ENCODE measurements at regions not wholly inside any gene's neighbourhood (a gene's known extent, or its start where the extent isn't known, plus 50 kb on each side); places are given as distances from the start of the nearest gene placed in this dataset.

- Histone ChIP-seq H2BK15ac (replicated peaks; ENCODE audit: low read depth) (no peak overlapping the region), H3K27ac (ENCODE audit: low read depth, low read length) (no peak overlapping the region), H4K8ac (ENCODE audit: low read depth, low read length) (no peak overlapping the region), H2BK120ac (ENCODE audit: low read depth, low read length) (no peak overlapping the region), H3K18ac (ENCODE audit: low read length) (no peak overlapping the region), H2BK5ac (ENCODE audit: low read length) (no peak overlapping the region), H3K9ac (ENCODE audit: low read length) (no peak overlapping the region), H3K79me2 (ENCODE audit: control insufficient read depth, insufficient read depth, low read length) (no peaks in the 10 kb centered on the region), H3K27me3 (ENCODE audit: insufficient read depth, low read length, poor library complexity) (no peaks in the 10 kb centered on the region), H3K4me1 (ENCODE audit: control insufficient read depth, low read depth, low read length) (no peaks in the 10 kb centered on the region), H3K23ac (ENCODE audit: low read length) (no peak overlapping the region), H4K5ac (ENCODE audit: low read length) (no peak overlapping the region), H3K36me3 (ENCODE audit: control insufficient read depth, insufficient read depth, low read length) (no peaks in the 10 kb centered on the region), H3K4me3 (ENCODE audit: low read length) (no peak overlapping the region), H3K79me1 (ENCODE audit: low read length) (no peaks in the 10 kb centered on the region), H3K56ac (ENCODE audit: low read length) (no peak overlapping the region), H3K4ac (ENCODE audit: low read depth, low read length) (no peak overlapping the region), H2AK5ac (ENCODE audit: low read length) (no peak overlapping the region), H3K4me2 (ENCODE audit: low read length) (no peak overlapping the region)
- WGBS (ENCODE audit: extremely low coverage, insufficient coverage, low lambda C conversion rate) = no CpG with 5 or more reads among the region's 3 CpGs
- DNase-seq = no peak
Observed at GRCh38 chr7:92939666-92940360, 103.4 kb upstream of the CDK6 start.

- no peak overlapping the region for H3K4ac ChIP-seq (ENCODE audit: low read depth, low read length)
- no peaks in the 10 kb centered on the region for H3K4me1 ChIP-seq (ENCODE audit: control insufficient read depth, low read depth, low read length)
- H3K36me3 ChIP-seq (ENCODE audit: control insufficient read depth, insufficient read depth, low read length) = no peaks in the 10 kb centered on the region
- H3K56ac ChIP-seq (ENCODE audit: low read length) = no peak overlapping the region
- H4K5ac ChIP-seq (ENCODE audit: low read length) = no peak overlapping the region
- no peak overlapping the region for H2AK5ac ChIP-seq (ENCODE audit: low read length)
- H3K9ac ChIP-seq (ENCODE audit: low read length) = no peak overlapping the region
- no CpG with 5 or more reads among the region's 1 CpG for WGBS (ENCODE audit: extremely low coverage, insufficient coverage, low lambda C conversion rate)
- H4K8ac ChIP-seq (ENCODE audit: low read depth, low read length) = no peak overlapping the region
- H3K27me3 ChIP-seq (ENCODE audit: insufficient read depth, low read length, poor library complexity) = no peaks in the 10 kb centered on the region
- no peak overlapping the region for H2BK15ac ChIP-seq (replicated peaks; ENCODE audit: low read depth)
- no peak overlapping the region for H3K23ac ChIP-seq (ENCODE audit: low read length)
- DNase-seq = no peak
- H2BK5ac ChIP-seq (ENCODE audit: low read length) = no peak overlapping the region
- H2BK120ac ChIP-seq (ENCODE audit: low read depth, low read length) = no peak overlapping the region
- H3K79me2 ChIP-seq (ENCODE audit: control insufficient read depth, insufficient read depth, low read length) = no peaks in the 10 kb centered on the region
- H3K4me3 ChIP-seq (ENCODE audit: low read length) = no peak overlapping the region
- no peak overlapping the region for H3K18ac ChIP-seq (ENCODE audit: low read length)
- no peaks in the 10 kb centered on the region for H3K79me1 ChIP-seq (ENCODE audit: low read length)
- H3K4me2 ChIP-seq (ENCODE audit: low read length) = no peak overlapping the region
- no peak overlapping the region for H3K27ac ChIP-seq (ENCODE audit: low read depth, low read length)
Observed at GRCh38 chr7:92934096-92934495, 97.7 kb upstream of the CDK6 start.

GRCh38 chr7:92932450-92932849 lies 96.1 kb upstream of the CDK6 start:
- Histone ChIP-seq H3K4me3 (ENCODE audit: low read length) (no peak overlapping the region), H3K23ac (ENCODE audit: low read length) (no peak overlapping the region), H3K9ac (ENCODE audit: low read length) (no peak overlapping the region), H4K5ac (ENCODE audit: low read length) (no peak overlapping the region), H3K79me1 (ENCODE audit: low read length) (no peaks in the 10 kb centered on the region), H2AK5ac (ENCODE audit: low read length) (no peak overlapping the region), H3K4ac (ENCODE audit: low read depth, low read length) (no peak overlapping the region), H3K36me3 (ENCODE audit: control insufficient read depth, insufficient read depth, low read length) (no peaks in the 10 kb centered on the region), H2BK120ac (ENCODE audit: low read depth, low read length) (no peak overlapping the region), H2BK15ac (replicated peaks; ENCODE audit: low read depth) (no peak overlapping the region), H3K4me1 (ENCODE audit: control insufficient read depth, low read depth, low read length) (no peaks in the 10 kb centered on the region), H4K8ac (ENCODE audit: low read depth, low read length) (no peak overlapping the region), H3K27ac (ENCODE audit: low read depth, low read length) (no peak overlapping the region), H3K27me3 (ENCODE audit: insufficient read depth, low read length, poor library complexity) (no peaks in the 10 kb centered on the region), H3K79me2 (ENCODE audit: control insufficient read depth, insufficient read depth, low read length) (no peaks in the 10 kb centered on the region), H2BK5ac (ENCODE audit: low read length) (no peak overlapping the region), H3K18ac (ENCODE audit: low read length) (no peak overlapping the region), H3K56ac (ENCODE audit: low read length) (no peak overlapping the region), H3K4me2 (ENCODE audit: low read length) (no peak overlapping the region)
- WGBS (ENCODE audit: extremely low coverage, insufficient coverage, low lambda C conversion rate) = no CpG with 5 or more reads among the region's 8 CpGs
- no peak for DNase-seq

GRCh38 chr7:92930404-92930803 lies 94.0 kb upstream of the CDK6 start:
- Histone ChIP-seq H3K27ac (ENCODE audit: low read depth, low read length) (no peak overlapping the region), H4K8ac (ENCODE audit: low read depth, low read length) (no peak overlapping the region), H4K5ac (ENCODE audit: low read length) (no peak overlapping the region), H2BK5ac (ENCODE audit: low read length) (no peak overlapping the region), H3K18ac (ENCODE audit: low read length) (no peak overlapping the region), H3K4me2 (ENCODE audit: low read length) (no peak overlapping the region), H2BK120ac (ENCODE audit: low read depth, low read length) (no peak overlapping the region), H3K79me1 (ENCODE audit: low read length) (no peaks in the 10 kb centered on the region), H2AK5ac (ENCODE audit: low read length) (no peak overlapping the region), H3K4me3 (ENCODE audit: low read length) (no peak overlapping the region), H3K79me2 (ENCODE audit: control insufficient read depth, insufficient read depth, low read length) (no peaks in the 10 kb centered on the region), H3K27me3 (ENCODE audit: insufficient read depth, low read length, poor library complexity) (no peaks in the 10 kb centered on the region), H3K36me3 (ENCODE audit: control insufficient read depth, insufficient read depth, low read length) (no peaks in the 10 kb centered on the region), H2BK15ac (replicated peaks; ENCODE audit: low read depth) (no peak overlapping the region), H3K4ac (ENCODE audit: low read depth, low read length) (no peak overlapping the region), H3K9ac (ENCODE audit: low read length) (no peak overlapping the region), H3K56ac (ENCODE audit: low read length) (no peak overlapping the region), H3K4me1 (ENCODE audit: control insufficient read depth, low read depth, low read length) (peaks cover 2% of the 10 kb centered on the region), H3K23ac (ENCODE audit: low read length) (no peak overlapping the region)
- DNase-seq = no peak
- no CpG with 5 or more reads among the region's 1 CpG for WGBS (ENCODE audit: extremely low coverage, insufficient coverage, low lambda C conversion rate)

- DNase-seq = no peak
- Histone ChIP-seq H2AK5ac (ENCODE audit: low read length) (no peak overlapping the region), H3K18ac (ENCODE audit: low read length) (peak overlapping the region; percentile 5), H3K4ac (ENCODE audit: low read depth, low read length) (no peak overlapping the region), H3K4me1 (ENCODE audit: control insufficient read depth, low read depth, low read length) (peaks cover 2% of the 10 kb centered on the region), H2BK120ac (ENCODE audit: low read depth, low read length) (no peak overlapping the region), H3K79me1 (ENCODE audit: low read length) (no peaks in the 10 kb centered on the region), H3K4me2 (ENCODE audit: low read length) (no peak overlapping the region), H3K36me3 (ENCODE audit: control insufficient read depth, insufficient read depth, low read length) (no peaks in the 10 kb centered on the region), H3K9ac (ENCODE audit: low read length) (no peak overlapping the region), H3K4me3 (ENCODE audit: low read length) (no peak overlapping the region), H3K56ac (ENCODE audit: low read length) (peak overlapping the region; percentile 50), H2BK15ac (replicated peaks; ENCODE audit: low read depth) (no peak overlapping the region), H3K27ac (ENCODE audit: low read depth, low read length) (no peak overlapping the region), H3K23ac (ENCODE audit: low read length) (no peak overlapping the region), H4K8ac (ENCODE audit: low read depth, low read length) (no peak overlapping the region), H4K5ac (ENCODE audit: low read length) (no peak overlapping the region), H3K79me2 (ENCODE audit: control insufficient read depth, insufficient read depth, low read length) (no peaks in the 10 kb centered on the region), H2BK5ac (ENCODE audit: low read length) (no peak overlapping the region), H3K27me3 (ENCODE audit: insufficient read depth, low read length, poor library complexity) (no peaks in the 10 kb centered on the region)
- no CpG with 5 or more reads among the region's 8 CpGs for WGBS (ENCODE audit: extremely low coverage, insufficient coverage, low lambda C conversion rate)
Observed at GRCh38 chr7:92926697-92927044, 90.3 kb upstream of the CDK6 start.

Data from mesendoderm (in vitro differentiated cells).